A549 (cell line): ENCODE measurements at regions not wholly inside any gene's neighbourhood (a gene's known extent, or its start where the extent isn't known, plus 50 kb on each side); places are given as distances from the start of the nearest gene placed in this dataset.

Experiments
- CTCF ChIP-seq: fragments of >200 bp; sonication (Bioruptor Twin); formaldehyde crosslinking; IDR thresholded peaks from 3 replicates; pipeline ENCODE4 v1.5.1; 2016
- EP300 ChIP-seq, 2 experiments: fragments of >200 bp; sonication (Bioruptor Twin); formaldehyde crosslinking; IDR thresholded peaks; 2 replicates in 1 of 2; 3 replicates in 1 of 2; pipeline ENCODE4 v1.6.1; 2016 to 2017

DNA sequence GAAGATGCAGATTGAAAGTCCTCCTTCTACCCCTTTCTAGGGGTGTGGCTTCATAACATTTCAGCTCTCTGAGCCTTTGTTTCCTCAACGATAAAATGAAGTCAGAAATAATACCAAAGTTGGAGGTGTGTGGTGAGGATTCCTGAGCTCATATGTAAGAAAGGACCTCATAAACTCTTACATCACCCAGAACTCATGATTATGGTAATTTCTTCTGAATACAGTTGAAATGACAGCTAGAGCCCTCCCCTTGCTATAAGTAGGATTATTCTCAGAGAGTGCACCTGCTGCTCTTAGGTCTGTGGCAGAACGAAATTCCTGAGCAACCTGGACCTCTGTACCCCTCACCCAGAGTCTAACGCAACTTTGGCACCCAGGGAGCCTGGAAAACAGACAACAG is 291.4 kb upstream of the KLF4 start:
- TF ChIP-seq EP300 (IDR thresholded peaks at IDR 0.05) (no peak), CTCF (no peak)
